ENCODE measurements at regions not wholly inside any gene's neighbourhood (a gene's known extent, or its start where the extent isn't known, plus 50 kb on each side); places are given as distances from the start of the nearest gene placed in this dataset.
"Not testable (repeated sequence)": the region's sequence is repeated elsewhere in the genome, so short reads cannot be mapped to it uniquely, and the experiment has no call there.

DNA sequence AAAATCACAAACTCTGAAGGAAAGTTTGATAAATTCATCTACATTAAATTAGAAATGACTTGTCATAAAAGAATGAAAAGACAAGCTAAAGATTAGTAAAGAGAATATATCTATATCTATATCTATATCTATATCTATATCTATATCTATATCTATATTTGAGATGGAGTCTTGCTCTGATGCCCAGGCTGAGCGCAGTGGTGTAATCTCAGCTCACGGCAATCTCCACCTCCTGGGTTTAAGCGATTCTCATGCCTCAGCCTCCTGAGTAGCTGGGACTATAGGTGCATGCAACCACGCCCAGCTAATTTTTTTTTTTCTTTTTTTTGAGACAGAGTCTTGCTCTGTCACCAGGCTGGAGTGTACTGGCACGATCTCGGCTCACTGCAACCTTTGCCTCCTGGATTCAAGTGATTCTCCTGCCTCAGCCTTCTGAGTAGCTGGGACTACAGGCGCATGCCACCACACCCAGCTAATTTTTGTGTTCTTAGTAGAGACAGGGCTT is 202.6 kb downstream of the CTTN start:
- not testable (repeated sequence) for H3K4me3 ChIP-seq (ENCODE audit: low read depth in 1 of 3, low read length in 3 of 3); DNase-seq (ENCODE audit: low spot score); H3K4me1 ChIP-seq (ENCODE audit: control insufficient read depth in 4 of 4, insufficient read depth in 4 of 4, low read length in 3 of 4); H3K27ac ChIP-seq (ENCODE audit: low read depth in 1 of 2, low read length in 2 of 2); H3K27me3 ChIP-seq (ENCODE audit: control insufficient read depth in 4 of 4, insufficient read depth in 4 of 4, low read length in 3 of 4); H3K9ac ChIP-seq (ENCODE audit: low read depth in 1 of 2, low read length in 2 of 2); H3K36me3 ChIP-seq (ENCODE audit: control insufficient read depth in 4 of 4, insufficient read depth in 3 of 4, low read depth in 1 of 4, low read length in 3 of 4); H3K9me3 ChIP-seq (ENCODE audit: control insufficient read depth in 4 of 4, low read length in 3 of 4)
- 83% methylated on average over 7 of the region's 7 CpGs for WGBS

DNA sequence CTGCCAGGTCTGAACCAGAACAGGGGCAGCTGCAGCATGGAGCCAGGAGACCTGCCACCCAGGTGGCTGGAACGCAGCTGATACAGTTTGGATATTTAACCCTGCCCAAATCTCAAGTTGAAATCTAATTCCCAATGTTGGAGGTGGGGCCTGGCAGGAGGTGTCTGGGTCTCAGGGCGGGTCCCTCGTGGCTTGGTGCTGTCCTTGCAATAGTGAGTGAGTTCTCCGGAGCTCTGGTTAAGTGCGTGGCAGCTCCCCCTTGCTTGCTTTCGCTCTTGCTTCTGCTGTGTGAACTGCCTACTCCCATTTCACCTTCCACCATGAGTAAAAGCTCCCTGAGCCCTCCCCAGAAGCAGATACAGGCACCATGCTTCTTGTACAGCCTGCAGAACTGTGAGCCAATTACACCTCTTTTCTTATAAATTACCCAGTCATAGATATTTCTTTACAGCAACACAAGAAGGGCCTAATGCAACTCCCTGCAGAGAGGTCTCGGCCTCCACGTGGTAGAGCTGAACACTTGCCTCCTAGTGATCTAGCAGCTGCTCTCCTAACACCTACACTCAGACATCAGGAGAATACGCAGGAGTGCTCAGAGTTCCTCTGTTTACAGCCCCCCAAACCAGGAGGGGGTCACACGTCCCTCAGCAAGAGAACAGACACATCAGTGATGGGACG is 203.7 kb downstream of the CTTN start:
- H3K27me3 ChIP-seq (ENCODE audit: control insufficient read depth in 4 of 4, insufficient read depth in 4 of 4, low read length in 3 of 4), result no peaks in the 10 kb centered on the region
- H3K27ac ChIP-seq (ENCODE audit: low read depth in 1 of 2, low read length in 2 of 2), result no peak overlapping the region
- WGBS, result 88% methylated on average over 11 of the region's 11 CpGs
- no peak overlapping the region for H3K9ac ChIP-seq (ENCODE audit: low read depth in 1 of 2, low read length in 2 of 2)
- no peaks in the 10 kb centered on the region for H3K9me3 ChIP-seq (ENCODE audit: control insufficient read depth in 4 of 4, low read length in 3 of 4)
- H3K4me3 ChIP-seq (ENCODE audit: low read depth in 1 of 3, low read length in 3 of 3), result no peak overlapping the region
- H3K4me1 ChIP-seq (ENCODE audit: control insufficient read depth in 4 of 4, insufficient read depth in 4 of 4, low read length in 3 of 4), result no peaks in the 10 kb centered on the region
- DNase-seq (ENCODE audit: low spot score), result no peak
- TF ChIP-seq FOXA2 (IDR thresholded peaks at IDR 0.05) (no peak), NR2F2 (IDR thresholded peaks at IDR 0.05) (no peak), HNF4G (IDR thresholded peaks at IDR 0.05) (no peak), YY1 (IDR thresholded peaks at IDR 0.05) (no peak), RXRA (IDR thresholded peaks at IDR 0.05) (no peak), JUND (IDR thresholded peaks at IDR 0.05) (no peak), SP1 (IDR thresholded peaks at IDR 0.05) (no peak), GABPA (IDR thresholded peaks at IDR 0.05 in 1 of 2, conservative IDR thresholded peaks at IDR 0.05 in 1 of 2) (no peak), EGR1 (IDR thresholded peaks at IDR 0.05; ENCODE audit: low read depth in 2 of 2) (no peak), TAF1 (conservative IDR thresholded peaks at IDR 0.05) (no peak)
- TF ChIP-seq, protein P1, sequence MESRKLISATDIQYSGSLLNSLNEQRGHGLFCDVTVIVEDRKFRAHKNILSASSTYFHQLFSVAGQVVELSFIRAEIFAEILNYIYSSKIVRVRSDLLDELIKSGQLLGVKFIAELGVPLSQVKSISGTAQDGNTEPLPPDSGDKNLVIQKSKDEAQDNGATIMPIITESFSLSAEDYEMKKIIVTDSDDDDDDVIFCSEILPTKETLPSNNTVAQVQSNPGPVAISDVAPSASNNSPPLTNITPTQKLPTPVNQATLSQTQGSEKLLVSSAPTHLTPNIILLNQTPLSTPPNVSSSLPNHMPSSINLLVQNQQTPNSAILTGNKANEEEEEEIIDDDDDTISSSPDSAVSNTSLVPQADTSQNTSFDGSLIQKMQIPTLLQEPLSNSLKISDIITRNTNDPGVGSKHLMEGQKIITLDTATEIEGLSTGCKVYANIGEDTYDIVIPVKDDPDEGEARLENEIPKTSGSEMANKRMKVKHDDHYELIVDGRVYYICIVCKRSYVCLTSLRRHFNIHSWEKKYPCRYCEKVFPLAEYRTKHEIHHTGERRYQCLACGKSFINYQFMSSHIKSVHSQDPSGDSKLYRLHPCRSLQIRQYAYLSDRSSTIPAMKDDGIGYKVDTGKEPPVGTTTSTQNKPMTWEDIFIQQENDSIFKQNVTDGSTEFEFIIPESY (IDR thresholded peaks at IDR 0.05), result no peak
- TF ChIP-seq, protein P2, sequence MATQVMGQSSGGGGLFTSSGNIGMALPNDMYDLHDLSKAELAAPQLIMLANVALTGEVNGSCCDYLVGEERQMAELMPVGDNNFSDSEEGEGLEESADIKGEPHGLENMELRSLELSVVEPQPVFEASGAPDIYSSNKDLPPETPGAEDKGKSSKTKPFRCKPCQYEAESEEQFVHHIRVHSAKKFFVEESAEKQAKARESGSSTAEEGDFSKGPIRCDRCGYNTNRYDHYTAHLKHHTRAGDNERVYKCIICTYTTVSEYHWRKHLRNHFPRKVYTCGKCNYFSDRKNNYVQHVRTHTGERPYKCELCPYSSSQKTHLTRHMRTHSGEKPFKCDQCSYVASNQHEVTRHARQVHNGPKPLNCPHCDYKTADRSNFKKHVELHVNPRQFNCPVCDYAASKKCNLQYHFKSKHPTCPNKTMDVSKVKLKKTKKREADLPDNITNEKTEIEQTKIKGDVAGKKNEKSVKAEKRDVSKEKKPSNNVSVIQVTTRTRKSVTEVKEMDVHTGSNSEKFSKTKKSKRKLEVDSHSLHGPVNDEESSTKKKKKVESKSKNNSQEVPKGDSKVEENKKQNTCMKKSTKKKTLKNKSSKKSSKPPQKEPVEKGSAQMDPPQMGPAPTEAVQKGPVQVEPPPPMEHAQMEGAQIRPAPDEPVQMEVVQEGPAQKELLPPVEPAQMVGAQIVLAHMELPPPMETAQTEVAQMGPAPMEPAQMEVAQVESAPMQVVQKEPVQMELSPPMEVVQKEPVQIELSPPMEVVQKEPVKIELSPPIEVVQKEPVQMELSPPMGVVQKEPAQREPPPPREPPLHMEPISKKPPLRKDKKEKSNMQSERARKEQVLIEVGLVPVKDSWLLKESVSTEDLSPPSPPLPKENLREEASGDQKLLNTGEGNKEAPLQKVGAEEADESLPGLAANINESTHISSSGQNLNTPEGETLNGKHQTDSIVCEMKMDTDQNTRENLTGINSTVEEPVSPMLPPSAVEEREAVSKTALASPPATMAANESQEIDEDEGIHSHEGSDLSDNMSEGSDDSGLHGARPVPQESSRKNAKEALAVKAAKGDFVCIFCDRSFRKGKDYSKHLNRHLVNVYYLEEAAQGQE (IDR thresholded peaks at IDR 0.05), result no peak
- TF ChIP-seq, protein P3, sequence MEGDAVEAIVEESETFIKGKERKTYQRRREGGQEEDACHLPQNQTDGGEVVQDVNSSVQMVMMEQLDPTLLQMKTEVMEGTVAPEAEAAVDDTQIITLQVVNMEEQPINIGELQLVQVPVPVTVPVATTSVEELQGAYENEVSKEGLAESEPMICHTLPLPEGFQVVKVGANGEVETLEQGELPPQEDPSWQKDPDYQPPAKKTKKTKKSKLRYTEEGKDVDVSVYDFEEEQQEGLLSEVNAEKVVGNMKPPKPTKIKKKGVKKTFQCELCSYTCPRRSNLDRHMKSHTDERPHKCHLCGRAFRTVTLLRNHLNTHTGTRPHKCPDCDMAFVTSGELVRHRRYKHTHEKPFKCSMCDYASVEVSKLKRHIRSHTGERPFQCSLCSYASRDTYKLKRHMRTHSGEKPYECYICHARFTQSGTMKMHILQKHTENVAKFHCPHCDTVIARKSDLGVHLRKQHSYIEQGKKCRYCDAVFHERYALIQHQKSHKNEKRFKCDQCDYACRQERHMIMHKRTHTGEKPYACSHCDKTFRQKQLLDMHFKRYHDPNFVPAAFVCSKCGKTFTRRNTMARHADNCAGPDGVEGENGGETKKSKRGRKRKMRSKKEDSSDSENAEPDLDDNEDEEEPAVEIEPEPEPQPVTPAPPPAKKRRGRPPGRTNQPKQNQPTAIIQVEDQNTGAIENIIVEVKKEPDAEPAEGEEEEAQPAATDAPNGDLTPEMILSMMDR (IDR thresholded peaks at IDR 0.05; ENCODE audit: low read depth, low read length, missing input control), result no peak
- H3K36me3 ChIP-seq (ENCODE audit: control insufficient read depth in 4 of 4, insufficient read depth in 3 of 4, low read depth in 1 of 4, low read length in 3 of 4), result no peaks in the 10 kb centered on the region

Measured in liver (tissue), 8 donors.